ENCODE measurements at regions not wholly inside any gene's neighbourhood (a gene's known extent, or its start where the extent isn't known, plus 50 kb on each side); places are given as distances from the start of the nearest gene placed in this dataset.

GRCh38 chr4:133720001-133720400 is 481.6 kb downstream of the PABPC4L start:
- DNase-seq = no peak

- no peak for DNase-seq
Measured at GRCh38 chr4:133719098-133719497, 482.5 kb downstream of the PABPC4L start.

- DNase-seq = no peak
Measured at GRCh38 chr4:133714211-133714610, 487.4 kb downstream of the PABPC4L start.

DNA sequence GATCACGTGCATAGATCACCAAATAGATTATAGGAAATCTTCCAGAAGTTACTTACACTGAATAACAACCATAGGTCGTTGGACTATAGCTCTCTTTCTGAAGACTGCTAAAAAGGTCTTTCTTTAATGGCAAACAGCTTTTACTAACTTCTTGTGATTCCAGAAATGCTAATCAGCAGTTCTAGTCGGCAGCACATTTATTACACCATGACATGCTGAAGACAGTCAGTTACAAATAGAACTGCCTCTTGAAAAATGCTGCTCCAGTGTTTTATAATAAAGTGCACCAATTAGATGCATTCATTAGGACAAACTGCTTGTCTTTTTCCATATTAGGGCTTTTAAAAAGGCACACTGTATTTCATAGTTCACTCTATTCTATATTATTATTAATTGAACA is 488.2 kb downstream of the PABPC4L start:
- no peak for DNase-seq

- DNase-seq = no peak
Measured at GRCh38 chr4:133711817-133712216, 489.8 kb downstream of the PABPC4L start.

- no peak for DNase-seq
Measured at GRCh38 chr4:133694416-133694815, 507.2 kb downstream of the PABPC4L start.

GRCh38 chr4:133683967-133684366 is 517.6 kb downstream of the PABPC4L start:
- no peak for DNase-seq

DNA sequence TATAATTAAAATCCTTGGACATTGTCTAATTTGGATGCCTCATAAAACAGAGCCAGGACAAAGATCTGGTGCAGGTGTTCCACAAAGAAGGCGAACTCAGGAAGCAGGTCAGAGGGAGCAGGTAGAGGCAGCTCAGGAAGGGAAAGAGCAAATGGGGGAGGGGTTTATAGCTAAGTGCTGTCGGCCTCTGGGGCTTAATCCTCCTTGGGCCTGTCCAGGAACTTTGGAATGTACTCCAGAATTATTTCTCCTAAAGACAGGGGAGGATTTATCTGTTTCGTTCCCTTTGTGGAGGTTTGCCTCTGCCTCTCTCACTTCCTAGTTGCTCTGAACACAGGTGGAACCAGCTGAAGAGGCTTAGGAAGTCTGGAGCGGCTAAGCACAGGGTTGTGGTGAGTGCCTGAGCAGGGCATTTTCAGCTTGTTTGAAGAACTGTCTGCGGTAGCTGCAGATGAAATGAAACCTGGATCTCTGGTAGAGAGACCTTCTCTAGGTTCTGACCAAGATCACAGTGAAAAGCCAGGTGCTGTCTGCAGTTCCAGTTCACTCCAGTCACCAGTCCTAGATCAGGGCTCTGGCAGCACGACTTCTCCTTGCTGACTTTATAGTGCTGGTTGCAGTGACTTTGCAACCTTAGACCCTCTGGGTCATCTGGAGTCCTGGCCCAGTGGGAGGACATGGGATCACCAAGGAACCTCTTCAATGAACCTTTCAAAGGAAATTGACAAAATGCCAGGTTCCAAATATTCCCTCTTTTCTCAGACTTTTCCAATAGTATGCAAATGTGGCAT is 519.2 kb downstream of the PCDH10 start:
- no peak for DNase-seq

DNA sequence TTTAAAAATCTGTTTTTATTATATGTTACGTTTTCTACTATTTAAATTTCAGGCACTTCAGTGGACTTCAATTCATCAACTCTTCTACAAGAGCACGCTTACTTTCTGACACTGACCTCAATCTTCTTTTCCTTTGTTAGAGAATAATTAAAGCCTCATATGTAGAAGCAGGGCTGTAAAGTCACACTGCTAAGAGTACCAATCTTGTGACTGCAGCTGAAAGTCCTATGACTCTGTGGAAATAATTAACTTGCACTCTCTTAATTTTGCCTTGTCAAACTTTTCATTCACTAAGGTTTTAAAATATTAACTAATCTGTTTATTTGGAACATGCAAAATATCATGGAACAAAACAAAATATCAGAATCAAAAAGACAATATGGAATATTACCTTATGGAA is 498.1 kb downstream of the PCDH10 start:
- no peak for DNase-seq

- no peak for DNase-seq
Measured at GRCh38 chr4:133641191-133641590, 492.1 kb downstream of the PCDH10 start.

- no peak for DNase-seq
Measured at GRCh38 chr4:133638751-133639150, 489.7 kb downstream of the PCDH10 start.

DNA sequence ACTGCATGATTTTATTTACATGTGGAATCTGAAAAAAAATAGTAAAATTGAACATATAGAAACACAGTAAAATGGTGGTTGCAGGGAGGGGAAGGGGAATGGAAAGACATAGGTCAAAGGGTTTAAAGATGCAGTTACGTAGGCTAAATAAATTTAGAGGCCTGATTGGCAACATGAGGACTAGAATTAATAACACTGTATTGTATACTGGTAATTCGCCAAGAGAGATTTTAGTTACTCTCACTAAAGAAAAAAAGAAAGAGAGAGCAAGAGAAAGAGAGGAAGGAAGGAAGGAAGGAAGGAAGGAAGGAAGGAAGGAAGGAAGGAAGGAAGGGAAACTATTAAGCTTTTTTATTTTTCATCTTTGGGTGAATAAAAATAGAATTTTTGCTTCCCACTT is 488.1 kb downstream of the PCDH10 start:
- no peak for DNase-seq

- no peak for DNase-seq
Measured at GRCh38 chr4:133624744-133625143, 475.6 kb downstream of the PCDH10 start.

GRCh38 chr4:133623847-133624246 is 474.8 kb downstream of the PCDH10 start:
- no peak for DNase-seq

DNA sequence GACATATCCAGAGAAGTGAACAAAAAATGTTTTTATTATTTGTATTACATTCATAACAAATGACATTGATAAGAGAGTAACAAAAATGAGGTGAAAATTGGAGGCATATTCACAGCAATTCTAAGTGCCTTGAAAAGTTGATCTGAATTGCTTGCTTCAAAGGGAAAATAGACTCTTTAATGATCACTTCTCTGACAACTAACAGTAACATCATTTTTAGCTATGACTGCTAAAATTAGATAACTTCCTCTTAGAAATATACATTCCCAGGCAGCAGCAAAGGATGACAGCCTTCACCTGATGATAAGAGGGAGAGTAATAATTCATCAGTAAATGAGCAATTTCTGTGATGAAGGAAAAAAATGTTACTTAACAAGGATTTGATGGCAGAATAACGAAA is 472.5 kb downstream of the PCDH10 start:
- DNase-seq = no peak

DNA sequence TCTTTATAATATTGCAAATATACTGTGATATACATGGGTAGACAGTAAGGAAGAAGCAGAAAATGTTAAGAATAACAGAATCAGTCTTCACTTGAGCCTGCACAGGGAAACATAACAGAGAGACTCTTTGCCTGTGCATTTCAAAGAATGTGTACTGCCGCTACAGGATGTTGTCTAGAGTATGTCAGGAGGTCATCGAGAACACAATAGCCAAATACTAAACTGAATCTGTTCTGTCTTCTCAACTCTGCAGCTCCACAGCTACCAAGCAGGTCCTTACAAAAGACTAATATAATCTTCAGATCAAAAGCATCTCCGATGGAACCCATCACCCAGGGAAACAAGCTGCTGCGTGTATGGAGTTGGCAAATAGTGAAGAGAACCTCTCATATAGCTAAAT is 471.5 kb downstream of the PCDH10 start:
- no peak for DNase-seq

DNA sequence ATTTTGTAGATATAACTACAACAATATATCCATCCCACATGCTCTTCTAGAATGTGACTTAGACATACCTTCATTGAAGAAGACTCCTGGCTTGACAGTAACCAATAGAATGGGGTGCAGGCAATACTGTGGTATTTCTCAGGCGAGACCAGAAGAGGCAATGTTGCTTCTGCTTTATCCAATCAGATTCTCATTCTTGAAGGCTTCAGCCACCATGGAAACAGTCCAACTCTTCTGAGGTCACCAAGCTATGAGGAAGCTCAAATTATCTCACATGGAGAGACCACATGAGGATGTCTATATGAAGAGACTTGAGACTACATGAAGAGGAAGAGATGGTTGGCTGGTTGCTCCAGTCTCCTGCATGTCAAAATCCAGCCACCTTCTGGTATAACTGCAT is 469.9 kb downstream of the PCDH10 start:
- DNase-seq = no peak

GRCh38 chr4:133600008-133600407 is 450.9 kb downstream of the PCDH10 start:
- DNase-seq = no peak

GRCh38 chr4:133598779-133599178 is 449.7 kb downstream of the PCDH10 start:
- DNase-seq = no peak

- DNase-seq = no peak
Measured at GRCh38 chr4:133597251-133597650, 448.2 kb downstream of the PCDH10 start.

DNA sequence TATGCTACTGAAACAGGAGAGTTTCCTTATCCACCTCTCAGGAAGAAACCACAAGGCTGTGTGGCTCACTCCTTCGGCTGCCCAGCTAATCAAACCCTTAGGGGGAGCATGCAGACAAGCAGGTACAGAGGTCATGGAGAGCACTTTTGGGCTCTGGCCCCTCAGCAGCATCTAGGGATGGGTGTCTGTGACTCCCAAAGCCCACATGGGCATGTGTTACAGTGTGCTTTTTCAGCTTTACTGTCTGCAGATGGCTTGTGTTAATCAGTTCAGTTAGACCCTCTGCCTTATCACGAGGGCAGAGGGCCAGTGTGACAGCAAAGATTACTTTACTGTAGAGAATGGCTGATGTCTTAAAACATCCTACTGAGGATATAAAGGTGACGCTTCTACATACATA is 447.4 kb downstream of the PCDH10 start:
- no peak for DNase-seq

- no peak for DNase-seq
Measured at GRCh38 chr4:133594390-133595207, 445.5 kb downstream of the PCDH10 start.

GRCh38 chr4:133593764-133594163 is 444.7 kb downstream of the PCDH10 start:
- DNase-seq = no peak

DNA sequence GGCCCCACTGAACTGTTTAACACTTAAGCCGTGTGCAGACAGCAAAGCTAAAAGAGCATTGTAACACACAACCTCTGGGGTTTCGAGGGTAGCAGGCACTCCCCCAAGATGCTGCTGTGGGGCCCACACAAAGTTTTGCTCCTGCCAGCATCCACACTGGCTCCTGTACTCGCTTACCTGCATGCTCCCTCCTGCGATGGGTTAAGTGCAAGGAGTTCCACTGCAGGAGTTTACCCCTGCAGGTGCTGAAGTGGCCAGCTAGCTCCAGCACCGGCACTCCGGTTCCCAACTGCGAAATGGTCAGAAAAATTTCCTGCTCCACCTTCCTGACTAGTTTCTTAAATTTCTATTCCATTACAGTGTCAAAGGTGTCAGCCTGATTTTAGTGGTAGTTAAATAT is 443.5 kb downstream of the PCDH10 start:
- DNase-seq = no peak

Measured in T-helper 2 cell (primary cell).